ENCODE measurements at regions not wholly inside any gene's neighbourhood (a gene's known extent, or its start where the extent isn't known, plus 50 kb on each side); places are given as distances from the start of the nearest gene placed in this dataset.

DNA sequence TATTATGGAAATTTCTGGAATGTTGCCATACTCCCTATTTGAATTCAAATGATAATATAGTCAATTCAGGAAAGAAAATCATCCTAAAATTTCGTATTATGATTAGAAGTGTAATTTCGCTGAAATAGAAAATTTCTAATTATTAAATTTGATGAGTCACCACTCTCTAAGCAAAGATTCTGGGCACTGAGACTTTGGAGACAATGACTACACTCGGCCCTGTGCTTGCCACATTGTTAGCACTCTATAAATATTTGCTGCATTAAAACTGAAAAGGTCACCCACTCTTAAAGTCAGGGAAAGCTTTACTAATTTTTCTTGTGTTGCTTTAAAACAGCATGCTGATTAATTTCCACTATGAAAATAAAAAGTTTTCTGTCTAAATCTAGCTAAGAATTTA lies 240.3 kb downstream of the TLE4 start:
- TF ChIP-seq TARDBP (CRISPR knock-in tag; IDR thresholded peaks at IDR 0.05) = no peak
- TF ChIP-seq, protein P1, sequence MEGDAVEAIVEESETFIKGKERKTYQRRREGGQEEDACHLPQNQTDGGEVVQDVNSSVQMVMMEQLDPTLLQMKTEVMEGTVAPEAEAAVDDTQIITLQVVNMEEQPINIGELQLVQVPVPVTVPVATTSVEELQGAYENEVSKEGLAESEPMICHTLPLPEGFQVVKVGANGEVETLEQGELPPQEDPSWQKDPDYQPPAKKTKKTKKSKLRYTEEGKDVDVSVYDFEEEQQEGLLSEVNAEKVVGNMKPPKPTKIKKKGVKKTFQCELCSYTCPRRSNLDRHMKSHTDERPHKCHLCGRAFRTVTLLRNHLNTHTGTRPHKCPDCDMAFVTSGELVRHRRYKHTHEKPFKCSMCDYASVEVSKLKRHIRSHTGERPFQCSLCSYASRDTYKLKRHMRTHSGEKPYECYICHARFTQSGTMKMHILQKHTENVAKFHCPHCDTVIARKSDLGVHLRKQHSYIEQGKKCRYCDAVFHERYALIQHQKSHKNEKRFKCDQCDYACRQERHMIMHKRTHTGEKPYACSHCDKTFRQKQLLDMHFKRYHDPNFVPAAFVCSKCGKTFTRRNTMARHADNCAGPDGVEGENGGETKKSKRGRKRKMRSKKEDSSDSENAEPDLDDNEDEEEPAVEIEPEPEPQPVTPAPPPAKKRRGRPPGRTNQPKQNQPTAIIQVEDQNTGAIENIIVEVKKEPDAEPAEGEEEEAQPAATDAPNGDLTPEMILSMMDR (CRISPR knock-in tag; IDR thresholded peaks at IDR 0.05) = no peak
- TF ChIP-seq ZNF235 (CRISPR knock-in tag; IDR thresholded peaks at IDR 0.05; ENCODE audit: borderline replicate concordance) = no peak
- TF ChIP-seq SOX13 (IDR thresholded peaks at IDR 0.05) = no peak
- no peak for TF ChIP-seq SOX13 (CRISPR knock-in tag; conservative IDR thresholded peaks at IDR 0.05 in 1 of 2, IDR thresholded peaks at IDR 0.05 in 1 of 2)
- TF ChIP-seq, protein P2, sequence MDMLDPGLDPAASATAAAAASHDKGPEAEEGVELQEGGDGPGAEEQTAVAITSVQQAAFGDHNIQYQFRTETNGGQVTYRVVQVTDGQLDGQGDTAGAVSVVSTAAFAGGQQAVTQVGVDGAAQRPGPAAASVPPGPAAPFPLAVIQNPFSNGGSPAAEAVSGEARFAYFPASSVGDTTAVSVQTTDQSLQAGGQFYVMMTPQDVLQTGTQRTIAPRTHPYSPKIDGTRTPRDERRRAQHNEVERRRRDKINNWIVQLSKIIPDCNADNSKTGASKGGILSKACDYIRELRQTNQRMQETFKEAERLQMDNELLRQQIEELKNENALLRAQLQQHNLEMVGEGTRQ (IDR thresholded peaks at IDR 0.05; ENCODE audit: low read depth, low read length) = no peak
- TF ChIP-seq, protein P2 (CRISPR knock-in tag; IDR thresholded peaks at IDR 0.05; ENCODE audit: borderline replicate concordance) = no peak
- no peak for TF ChIP-seq NPAS2 (CRISPR knock-in tag; IDR thresholded peaks at IDR 0.05; ENCODE audit: borderline replicate concordance)
